ENCODE measurements at regions not wholly inside any gene's neighbourhood (a gene's known extent, or its start where the extent isn't known, plus 50 kb on each side); places are given as distances from the start of the nearest gene placed in this dataset.
"Not testable (repeated sequence)": the region's sequence is repeated elsewhere in the genome, so short reads cannot be mapped to it uniquely, and the experiment has no call there.

DNA sequence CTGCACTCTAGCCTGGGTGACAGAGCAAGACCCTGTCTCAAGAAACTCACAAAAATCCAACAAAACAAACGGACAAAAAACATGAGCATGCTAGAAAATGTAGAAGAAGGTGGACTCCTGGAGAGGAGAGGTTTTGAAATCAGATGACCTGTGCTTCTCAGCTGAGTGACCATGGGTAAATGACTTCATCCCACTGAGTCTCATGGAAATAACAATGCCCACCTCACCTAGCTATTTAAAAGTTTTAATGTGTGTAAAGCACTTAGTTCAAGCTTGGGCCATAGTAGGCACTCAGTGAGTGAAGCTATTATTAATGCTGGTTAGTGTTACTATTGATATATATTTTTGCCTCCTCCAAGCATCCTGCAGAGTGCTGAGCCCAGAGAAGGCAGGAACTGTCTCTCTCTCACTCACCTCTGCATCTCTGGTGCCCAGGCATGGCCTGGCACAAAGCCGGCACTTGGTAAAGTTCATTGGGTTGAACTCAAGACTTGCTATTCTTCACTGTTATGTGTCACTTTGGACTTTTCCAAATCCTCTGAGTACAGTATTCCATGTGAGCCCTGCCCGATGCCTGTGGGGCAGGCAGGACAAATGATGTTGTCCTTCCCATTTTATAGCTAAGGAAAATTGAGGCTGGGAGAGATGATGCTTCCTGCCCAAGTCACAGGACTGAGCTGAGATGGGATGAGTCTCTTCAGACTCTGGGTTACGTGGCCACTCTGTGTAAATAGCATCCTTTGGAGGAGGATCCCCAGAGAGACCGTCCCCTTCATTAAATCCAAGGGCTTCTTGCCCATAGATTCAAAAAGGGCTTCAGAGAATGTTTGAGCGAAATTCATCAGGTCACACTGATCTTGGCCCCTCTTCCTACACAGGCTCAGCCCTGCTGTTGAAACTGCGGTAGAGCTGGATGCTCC is 81.4 kb upstream of the EMX2 start:
- no peak for DNase-seq
- in situ Hi-C loops (cut with MboI; ENCODE audit: low pct_unique_long_range_greater_than_20kb, low sequenced_read_pairs), result no loop called here

DNA sequence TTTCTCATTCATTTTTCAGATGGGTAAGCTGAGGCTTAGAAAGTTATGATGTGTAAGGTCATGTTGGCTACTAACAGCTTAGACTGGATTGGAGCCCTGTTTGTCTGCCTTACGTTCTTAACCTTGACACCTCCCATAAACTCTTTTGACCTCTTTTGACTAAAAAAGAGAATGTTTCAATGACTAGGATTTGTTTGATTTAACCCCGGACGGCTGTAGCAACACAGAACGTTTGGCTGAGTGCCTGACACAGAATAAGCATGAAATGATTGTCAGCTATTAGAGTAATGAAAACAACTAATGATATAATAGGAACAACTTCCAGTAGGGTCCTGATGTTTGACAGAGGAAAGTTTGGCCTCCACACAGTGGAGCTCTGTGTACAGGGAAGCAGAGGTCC is 83.3 kb upstream of the PDZD8 start:
- in situ Hi-C loops (cut with MboI; ENCODE audit: low pct_unique_long_range_greater_than_20kb, low sequenced_read_pairs), result no loop called here
- DNase-seq, result no peak

DNA sequence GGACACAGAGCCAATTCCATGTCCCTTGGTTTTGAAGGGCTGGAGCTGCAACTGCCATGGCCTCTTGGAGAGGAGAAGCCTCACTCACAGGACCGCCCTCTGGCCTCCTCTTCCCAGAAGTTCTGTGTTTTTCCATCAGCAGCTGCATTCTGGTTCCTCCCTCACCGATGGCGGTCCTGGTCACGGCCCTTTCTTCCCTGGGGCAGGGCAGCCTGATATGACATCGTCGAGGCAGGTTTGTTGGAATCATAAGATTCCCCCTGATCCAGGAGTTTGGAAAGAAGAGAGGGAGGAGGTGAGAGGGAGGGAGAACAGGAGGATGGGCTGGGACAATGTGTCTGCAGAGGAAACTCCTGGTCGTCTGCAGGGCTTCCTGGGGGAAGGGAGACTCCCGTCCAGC is 82.7 kb upstream of the PDZD8 start:
- in situ Hi-C loops (cut with MboI; ENCODE audit: low pct_unique_long_range_greater_than_20kb, low sequenced_read_pairs), result no loop called here
- no peak for DNase-seq

DNA sequence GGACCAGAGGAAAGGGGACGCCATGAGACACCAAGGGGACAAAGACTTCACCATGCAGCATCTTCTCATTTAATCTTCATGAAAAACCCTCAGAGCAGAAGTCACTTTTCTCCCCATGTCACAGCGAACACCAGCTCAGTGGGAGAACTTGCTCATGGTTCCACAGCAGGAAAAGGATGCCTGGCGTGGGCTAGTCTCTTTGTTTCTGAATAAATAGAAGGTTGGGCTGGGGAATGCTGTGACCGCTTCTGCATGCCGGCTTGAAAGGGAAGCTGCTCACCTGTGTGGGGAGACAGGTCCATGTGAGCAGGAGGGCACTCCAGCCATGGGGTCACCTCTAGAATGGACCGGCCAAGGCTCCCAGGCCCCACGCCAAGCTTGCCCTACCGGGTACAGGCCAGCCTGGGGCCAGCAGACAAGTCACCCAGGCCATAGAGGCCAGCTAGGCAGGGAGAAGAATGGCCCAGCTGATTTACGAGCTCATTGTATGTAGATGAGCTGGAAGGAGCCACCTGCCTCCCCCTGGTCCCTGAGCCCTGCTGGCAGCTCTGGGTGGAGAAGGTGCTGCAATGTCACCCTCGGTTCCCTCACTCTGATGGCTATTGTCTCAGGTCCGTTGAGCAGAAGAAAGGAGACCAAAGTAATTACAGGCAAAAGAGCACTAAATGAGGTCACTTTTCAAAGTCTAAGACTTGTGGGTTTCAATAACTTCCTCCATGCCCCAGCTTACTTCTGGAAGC is 82.0 kb upstream of the PDZD8 start:
- DNase-seq, result peak; percentile 7
- in situ Hi-C loops (cut with MboI; ENCODE audit: low pct_unique_long_range_greater_than_20kb, low sequenced_read_pairs), result no loop called here

DNA sequence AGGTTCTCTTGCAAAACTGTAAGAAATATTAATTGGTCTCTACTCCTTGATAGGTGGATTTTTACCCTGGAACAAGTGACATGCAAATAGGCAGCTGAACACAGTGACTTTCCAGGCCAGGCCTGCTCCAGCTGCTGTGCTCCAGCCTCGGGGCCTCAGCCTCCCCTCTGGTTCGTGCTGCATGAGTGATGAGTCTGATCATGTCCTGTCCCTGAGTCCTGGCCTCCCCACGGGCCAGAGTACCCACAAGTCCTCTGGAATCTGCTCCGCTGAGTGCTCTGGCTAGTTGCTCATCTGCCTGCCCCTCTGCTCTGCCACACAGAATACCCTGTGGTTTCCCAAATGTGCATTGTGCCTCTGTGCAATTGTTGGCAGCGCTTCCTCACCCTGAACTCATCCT is 80.1 kb upstream of the PDZD8 start:
- in situ Hi-C loops (cut with MboI; ENCODE audit: low pct_unique_long_range_greater_than_20kb, low sequenced_read_pairs), result no loop called here
- DNase-seq, result no peak

DNA sequence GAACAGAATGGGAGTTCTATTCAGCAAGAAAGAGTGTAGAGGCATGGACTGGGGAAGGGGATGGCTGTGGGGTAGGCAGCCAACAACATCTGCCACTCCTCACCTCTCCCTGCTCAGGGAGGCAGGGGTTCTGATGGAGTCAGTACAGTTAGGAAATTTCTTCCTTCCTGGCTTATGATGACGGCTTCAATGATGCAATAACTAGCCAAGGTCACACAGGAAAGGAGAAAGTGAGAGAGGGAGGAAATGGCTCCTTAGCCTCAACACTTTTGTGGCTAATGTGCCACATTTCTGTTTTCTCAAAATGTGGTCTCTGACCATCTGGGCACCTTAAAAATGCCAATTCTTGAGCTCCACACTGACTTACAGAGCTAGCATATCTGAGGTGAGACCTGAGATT is 79.3 kb upstream of the PDZD8 start:
- no peak for DNase-seq
- in situ Hi-C loops (cut with MboI; ENCODE audit: low pct_unique_long_range_greater_than_20kb, low sequenced_read_pairs), result no loop called here

DNA sequence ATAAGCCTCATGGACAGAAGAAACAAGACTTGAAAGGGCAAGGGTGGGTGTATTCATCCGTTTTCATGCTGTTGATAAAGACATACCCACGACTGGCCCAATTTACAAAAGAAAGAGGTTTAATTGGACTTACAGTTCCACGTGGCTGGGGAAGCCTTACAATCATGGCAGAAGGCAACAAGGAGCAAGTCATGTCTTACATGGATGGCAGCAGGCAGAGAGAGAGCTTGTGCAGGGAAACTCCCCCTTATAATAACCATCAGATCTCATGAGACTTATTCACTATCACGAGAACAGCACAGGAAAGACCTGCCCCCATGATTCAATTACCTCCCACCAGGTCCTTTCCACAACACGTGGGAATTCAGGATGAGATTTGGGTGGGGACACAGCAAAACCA is 78.2 kb upstream of the PDZD8 start:
- in situ Hi-C loops (cut with MboI; ENCODE audit: low pct_unique_long_range_greater_than_20kb, low sequenced_read_pairs), result not testable (repeated sequence)

DNA sequence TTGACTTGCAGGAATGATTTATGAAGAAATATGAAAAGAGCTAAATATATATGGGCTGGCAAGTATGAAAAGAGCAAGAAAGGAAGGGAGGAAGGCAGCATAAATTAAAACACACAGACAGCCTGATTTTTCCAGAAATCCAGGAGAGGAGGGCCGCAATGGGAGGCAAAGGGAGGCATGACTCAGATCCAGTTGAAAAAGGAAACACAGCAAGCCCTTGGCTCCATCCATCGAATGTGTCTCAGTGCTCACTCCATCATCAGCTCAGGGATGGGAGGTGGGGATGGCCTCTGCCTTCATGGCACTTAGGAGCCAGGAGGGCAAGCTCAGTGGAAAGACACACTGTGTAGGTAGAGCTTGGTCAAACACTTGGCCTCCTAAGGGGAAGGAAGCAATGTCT is 75.7 kb upstream of the PDZD8 start:
- no peak for DNase-seq
- in situ Hi-C loops (cut with MboI; ENCODE audit: low pct_unique_long_range_greater_than_20kb, low sequenced_read_pairs), result no loop called here

More for the DNA sequence above, 78.2 kb upstream of the PDZD8 start:
- not testable (repeated sequence) for DNase-seq

DNA sequence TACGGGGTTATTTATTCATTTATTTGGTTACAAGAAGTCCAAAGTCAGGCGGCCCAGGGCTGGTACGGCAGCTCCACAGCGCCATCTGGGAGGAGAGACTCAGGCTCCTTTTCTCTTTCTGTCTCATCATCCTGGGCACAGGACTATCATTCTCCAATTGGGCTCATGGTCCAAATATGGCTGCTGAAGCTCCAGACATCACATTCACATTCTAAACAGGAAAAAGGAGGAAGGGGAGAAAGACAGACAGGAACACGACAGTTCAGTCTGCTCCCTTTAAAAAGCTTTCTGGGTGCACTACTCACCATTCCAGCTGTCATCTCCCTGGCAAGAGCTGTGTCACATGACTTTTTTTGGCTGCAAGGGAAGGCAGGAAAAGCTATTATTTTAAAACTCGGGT is 74.4 kb upstream of the PDZD8 start:
- in situ Hi-C loops (cut with MboI; ENCODE audit: low pct_unique_long_range_greater_than_20kb, low sequenced_read_pairs), result no loop called here
- no peak for DNase-seq

DNA sequence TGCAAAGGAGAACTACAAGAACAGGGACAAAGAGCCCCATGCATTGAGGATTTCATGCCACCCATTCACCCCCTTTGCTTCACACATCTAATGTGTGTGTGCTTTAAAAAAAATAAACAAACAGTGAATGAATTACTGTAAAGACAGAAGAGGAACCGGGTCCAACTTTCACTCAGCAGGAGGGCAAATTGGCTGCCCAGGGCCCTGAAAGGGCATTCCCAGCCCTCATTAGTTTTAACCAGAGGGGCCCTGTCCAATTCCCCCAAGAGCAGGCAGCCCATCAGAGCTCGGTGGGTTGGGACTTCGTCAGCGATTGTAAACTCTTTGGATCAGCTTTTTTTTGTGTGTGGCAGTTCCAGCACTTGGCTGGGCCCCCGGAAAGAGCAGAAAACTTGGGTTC is 73.6 kb upstream of the PDZD8 start:
- in situ Hi-C loops (cut with MboI; ENCODE audit: low pct_unique_long_range_greater_than_20kb, low sequenced_read_pairs), result no loop called here
- DNase-seq, result no peak

DNA sequence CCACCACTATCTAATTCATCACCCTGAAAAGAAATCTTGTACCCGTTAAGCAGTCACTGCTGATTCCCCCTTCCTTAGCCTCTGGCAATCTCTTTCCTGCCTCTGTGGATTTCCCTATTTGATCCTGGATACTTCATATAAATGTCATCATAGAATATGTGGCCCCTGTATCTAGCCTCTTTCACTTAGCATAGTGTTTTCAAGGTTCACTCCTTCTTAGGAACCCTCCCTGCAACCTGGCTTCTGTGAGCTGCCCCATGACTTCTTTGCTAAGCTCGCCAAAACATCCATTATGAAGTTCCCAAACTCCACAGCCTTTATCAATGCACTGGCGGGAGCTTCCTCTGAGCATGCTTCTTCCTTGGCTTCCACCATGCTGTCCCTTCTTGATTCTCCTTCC is 70.8 kb upstream of the PDZD8 start:
- in situ Hi-C loops (cut with MboI; ENCODE audit: low pct_unique_long_range_greater_than_20kb, low sequenced_read_pairs), result no loop called here
- no peak for DNase-seq

DNA sequence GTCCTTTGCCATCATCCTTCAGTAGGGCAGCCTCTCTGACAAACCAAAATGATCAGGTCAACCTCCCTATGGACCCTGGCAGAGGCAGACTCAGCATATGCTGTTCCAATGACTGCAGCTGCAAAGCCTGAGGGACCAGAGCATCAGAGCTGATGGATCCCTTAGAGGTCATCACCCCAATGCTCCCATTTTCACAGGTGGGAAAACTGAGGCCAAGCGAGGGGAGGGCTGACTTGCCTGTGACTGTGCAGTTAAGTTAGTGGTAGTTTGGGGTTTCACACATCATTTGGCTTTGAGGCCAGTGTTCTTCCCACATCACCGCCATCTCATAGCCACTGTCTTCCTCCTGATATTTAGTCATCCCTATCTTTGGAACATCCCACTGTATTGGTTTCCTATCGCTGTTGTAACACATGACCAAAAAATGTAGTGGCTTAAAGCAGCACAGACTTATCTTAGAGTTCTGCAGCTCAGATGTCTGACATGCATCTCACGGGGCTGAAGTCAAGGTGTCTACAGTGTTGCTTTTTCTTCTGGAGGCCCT is 69.3 kb upstream of the PDZD8 start:
- no peak for DNase-seq
- in situ Hi-C loops (cut with MboI; ENCODE audit: low pct_unique_long_range_greater_than_20kb, low sequenced_read_pairs), result no loop called here

DNA sequence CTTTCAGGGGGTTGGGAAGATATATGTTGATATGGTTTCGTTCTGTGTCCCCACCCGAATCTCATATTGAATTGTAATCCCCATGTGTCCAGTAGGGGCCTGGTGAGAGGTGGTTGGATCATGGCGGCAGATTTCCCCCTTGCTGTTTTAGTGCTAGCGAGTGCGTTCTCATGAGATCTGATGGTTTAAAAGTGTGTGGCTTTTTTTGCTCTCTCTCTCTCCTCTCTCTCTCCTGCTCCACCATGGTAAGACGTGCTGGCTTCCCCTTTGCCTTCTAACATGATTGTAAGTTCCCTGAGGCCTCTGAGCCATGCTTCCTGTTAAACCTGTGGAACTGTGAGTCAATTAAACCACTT is 68.4 kb upstream of the PDZD8 start:
- DNase-seq, result no peak

DNA sequence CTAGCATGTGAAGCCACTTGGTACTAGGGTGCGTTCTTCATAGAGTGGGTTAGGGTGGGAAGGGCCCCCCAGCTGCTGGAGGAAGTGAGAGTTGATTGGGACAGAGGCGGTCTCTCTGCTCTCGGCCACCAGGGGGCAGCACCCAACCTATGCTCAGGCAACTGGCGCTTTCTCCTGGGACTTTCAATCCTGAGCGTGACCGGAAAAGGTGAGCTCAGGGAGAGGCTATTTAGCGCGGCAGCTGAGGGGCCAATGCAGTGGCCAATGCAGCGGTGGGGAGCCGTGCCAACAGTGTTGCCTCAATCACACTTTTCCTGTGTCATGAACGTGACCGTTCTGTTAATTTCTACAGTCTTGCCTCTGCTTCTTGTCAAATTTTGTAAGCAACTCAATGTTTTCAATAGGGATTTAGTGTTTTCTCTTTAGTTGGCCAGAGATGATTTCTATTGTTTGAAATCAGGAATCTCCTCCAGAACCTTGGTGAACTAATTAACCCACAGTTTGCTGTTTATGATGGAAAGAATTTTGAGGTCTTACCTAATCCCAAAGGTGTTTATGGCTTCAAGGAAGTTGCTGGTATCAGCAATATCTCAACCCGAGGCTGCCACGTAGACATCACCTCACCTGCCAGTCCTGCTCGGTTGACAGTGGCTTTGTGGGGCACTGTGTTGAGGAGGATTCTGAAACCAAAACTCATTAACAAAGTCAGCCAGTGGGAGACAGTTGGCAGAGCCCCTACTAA is 67.9 kb upstream of the PDZD8 start:
- peak; percentile 81 for DNase-seq
- in situ Hi-C loops (cut with MboI; ENCODE audit: low pct_unique_long_range_greater_than_20kb, low sequenced_read_pairs), result no loop called here

More for the DNA sequence above, 68.4 kb upstream of the PDZD8 start:
- in situ Hi-C loops (cut with MboI; ENCODE audit: low pct_unique_long_range_greater_than_20kb, low sequenced_read_pairs), result no loop called here

DNA sequence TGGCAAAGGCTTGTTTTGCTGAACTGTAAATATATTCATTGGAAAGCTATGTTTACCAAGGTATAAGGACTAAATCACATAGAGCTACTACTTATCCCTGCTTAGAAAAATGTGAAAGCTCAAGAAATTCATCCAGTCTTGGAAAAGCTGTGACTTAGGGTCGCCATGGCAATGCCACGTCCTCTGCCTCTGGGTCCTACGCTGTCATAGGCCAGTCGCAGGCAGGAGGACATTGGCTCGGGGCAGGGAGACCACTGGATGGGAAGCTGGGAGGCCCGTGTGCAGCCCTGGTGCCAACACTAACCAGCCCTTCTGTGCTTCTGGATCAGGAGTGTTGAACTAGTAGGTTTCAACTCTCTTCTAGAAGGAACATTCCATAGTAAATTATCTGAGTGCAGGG is 67.3 kb upstream of the PDZD8 start:
- in situ Hi-C loops (cut with MboI; ENCODE audit: low pct_unique_long_range_greater_than_20kb, low sequenced_read_pairs), result no loop called here
- DNase-seq, result no peak

DNA sequence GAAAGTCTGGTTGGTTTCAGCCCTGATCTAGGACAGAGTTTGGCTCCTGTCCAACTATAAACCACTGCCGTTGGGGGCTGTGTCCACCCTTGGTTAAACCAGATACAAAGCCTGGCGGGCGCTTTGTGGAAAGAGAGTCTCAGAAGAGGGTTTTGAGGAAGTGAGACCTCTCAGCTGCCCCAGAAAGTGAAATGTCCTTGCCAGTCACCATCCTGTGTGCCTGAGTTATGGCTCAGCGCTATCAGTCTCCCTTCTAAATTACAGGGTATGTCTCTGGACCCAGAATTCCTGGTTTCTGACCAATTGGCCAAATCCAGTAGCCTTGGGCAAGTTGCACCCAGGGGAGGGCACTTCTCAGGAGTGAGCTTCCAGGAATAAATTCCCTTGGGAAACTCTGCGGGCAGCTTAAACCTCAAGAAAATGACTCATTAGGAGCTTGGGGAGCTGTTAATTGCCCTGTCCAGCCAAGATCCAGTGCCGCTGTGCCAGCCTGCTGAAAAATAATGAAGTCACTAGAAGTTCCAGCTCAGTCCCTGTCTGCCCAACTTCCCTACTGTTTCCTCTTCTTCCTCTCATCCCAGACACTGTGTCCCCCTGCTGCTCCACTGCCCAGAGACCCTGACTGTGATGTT is 66.7 kb upstream of the PDZD8 start:
- in situ Hi-C loops (cut with MboI; ENCODE audit: low pct_unique_long_range_greater_than_20kb, low sequenced_read_pairs), result no loop called here
- DNase-seq, result peak; percentile 43

DNA sequence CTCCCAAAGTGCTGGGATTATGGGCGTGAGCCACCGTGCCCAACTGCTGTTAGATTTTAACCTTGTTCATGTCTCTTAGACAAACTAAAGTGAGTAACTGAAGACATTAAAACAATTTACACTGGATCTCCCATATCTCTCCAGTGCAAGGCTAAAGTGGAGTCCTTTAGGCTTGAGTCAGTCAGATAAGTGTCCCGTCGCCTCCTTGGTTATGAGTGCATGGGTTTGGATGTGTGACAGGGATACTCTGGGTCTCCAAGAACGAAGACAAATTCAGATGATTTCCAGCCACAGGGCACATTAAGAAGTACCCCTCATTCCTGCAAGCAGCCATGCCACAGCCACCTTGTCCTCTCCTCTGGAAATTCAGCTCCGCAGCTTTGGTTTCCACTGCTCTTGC is 66.1 kb upstream of the PDZD8 start:
- no peak for DNase-seq
- in situ Hi-C loops (cut with MboI; ENCODE audit: low pct_unique_long_range_greater_than_20kb, low sequenced_read_pairs), result no loop called here

DNA sequence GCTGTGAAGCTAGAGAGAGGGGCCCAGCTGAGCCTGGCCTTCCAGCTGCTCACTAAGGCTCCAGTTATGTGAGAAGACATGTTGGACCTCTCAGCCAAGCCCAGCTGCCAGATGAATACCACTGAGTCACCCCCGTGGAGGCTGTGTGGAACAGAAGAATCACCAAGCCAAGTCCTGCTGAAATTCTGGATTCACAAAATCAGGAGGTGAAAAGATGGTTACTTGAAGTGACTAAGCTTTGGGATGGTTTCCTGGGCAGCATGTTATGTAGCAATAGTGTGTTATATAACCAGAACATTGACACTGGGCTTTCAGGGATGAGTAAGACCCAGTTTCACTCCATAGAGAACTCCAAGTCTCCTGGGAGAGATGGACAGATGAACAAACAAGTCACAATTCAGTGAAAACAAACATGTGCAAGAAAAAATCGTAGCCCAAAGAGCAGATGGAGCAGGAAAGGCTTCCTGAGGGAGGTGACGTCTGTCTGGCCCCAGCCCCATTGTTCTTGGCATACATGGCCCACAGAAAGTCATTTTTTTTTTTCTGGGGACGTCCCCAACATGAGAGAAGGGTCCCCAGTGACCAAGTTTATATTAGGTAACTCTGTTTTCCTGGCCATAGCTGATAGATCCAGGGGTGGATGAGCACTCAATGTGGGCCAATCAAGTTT is 64.1 kb upstream of the PDZD8 start:
- DNase-seq, result no peak
- in situ Hi-C loops (cut with MboI; ENCODE audit: low pct_unique_long_range_greater_than_20kb, low sequenced_read_pairs), result no loop called here

DNA sequence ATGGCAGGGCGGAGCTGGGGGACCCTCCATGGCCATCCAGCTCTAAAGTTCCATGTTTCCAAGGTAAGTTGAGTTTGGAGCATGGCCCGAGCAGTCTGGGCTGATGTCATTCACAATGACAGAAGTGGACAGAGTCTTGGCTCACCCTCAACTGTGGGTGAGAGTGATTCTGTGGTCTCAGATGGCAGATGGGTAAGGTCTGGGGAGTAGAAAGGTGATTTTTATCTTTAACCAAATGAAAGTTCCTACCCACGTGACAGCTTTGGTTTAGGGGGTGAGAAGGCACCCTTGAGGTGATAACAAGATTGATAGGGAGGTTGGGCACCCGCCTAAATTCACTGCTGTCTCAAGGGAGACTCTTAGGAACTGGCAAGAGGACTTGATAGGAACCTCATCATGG is 57.6 kb upstream of the PDZD8 start:
- DNase-seq, result no peak
- in situ Hi-C loops (cut with MboI; ENCODE audit: low pct_unique_long_range_greater_than_20kb, low sequenced_read_pairs), result no loop called here

All from KBM-7 (cell line).